ENCODE measurements at regions not wholly inside any gene's neighbourhood (a gene's known extent, or its start where the extent isn't known, plus 50 kb on each side); places are given as distances from the start of the nearest gene placed in this dataset.

DNA sequence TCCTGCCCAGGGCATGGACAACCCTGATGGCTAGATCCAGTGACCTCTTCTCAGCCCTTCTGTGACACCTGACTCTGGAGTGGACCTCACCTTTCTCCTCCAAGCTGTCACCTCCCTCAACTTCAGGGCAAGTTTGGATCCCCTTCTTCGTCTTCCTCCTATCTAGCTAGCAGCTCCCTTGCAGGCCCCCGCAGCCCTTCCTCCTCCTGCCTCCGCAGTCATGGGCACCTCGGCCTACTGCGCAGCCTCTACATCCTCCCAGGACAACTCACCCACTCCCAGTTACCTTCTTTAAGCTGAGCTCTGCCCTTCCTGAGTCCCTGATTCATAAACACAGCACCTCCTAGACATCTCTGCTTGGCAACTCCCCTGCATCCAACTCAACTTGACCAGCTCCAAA is 61.3 kb upstream of the ID3 start:
- TF ChIP-seq, protein P1, sequence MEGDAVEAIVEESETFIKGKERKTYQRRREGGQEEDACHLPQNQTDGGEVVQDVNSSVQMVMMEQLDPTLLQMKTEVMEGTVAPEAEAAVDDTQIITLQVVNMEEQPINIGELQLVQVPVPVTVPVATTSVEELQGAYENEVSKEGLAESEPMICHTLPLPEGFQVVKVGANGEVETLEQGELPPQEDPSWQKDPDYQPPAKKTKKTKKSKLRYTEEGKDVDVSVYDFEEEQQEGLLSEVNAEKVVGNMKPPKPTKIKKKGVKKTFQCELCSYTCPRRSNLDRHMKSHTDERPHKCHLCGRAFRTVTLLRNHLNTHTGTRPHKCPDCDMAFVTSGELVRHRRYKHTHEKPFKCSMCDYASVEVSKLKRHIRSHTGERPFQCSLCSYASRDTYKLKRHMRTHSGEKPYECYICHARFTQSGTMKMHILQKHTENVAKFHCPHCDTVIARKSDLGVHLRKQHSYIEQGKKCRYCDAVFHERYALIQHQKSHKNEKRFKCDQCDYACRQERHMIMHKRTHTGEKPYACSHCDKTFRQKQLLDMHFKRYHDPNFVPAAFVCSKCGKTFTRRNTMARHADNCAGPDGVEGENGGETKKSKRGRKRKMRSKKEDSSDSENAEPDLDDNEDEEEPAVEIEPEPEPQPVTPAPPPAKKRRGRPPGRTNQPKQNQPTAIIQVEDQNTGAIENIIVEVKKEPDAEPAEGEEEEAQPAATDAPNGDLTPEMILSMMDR (IDR thresholded peaks at IDR 0.05) = no peak

DNA sequence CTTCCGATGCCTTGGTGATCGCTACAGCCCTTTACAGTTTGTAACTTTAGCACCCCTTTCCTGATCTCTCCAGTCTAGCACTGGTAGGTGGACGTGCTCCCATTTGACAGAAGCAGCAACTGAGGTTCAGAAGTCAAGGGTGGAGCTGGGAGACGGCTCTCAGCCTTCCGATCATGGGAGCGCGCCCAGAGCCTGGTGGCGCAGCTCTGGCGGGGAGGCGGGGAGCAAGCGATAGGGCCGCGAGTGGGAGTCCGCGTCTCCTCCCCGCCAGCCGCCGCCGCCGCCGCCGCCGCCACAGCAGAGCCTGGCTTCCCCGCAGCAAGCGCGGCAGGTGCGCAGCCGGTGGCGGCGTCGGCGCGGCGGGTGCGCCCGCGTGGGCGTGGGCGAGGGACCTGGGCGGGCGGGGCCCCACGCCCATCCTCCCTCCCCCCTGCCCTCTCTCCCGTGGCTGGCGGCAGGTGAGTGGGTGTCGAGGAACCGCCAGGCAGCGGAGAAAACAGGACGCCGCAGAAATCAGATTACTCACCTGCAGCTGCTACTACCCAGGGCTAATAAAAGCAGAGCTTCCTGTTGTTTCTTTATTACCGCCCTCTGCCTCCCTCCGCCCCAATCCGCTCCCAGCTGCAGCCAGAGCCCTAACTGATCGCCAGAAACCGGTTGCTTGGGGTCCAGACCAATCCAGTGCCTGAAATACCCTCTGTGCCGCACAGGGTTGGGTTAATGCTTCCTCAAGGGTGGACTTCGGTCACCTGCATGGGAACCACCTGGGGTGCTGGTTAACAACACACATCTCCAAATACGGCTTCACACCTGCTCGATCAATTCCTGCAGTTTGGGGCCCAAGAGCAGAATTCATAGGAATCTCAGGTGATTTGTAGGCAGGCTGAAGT is 60.2 kb upstream of the ID3 start:
- TF ChIP-seq, protein P1 (IDR thresholded peaks at IDR 0.05) = no peak

DNA sequence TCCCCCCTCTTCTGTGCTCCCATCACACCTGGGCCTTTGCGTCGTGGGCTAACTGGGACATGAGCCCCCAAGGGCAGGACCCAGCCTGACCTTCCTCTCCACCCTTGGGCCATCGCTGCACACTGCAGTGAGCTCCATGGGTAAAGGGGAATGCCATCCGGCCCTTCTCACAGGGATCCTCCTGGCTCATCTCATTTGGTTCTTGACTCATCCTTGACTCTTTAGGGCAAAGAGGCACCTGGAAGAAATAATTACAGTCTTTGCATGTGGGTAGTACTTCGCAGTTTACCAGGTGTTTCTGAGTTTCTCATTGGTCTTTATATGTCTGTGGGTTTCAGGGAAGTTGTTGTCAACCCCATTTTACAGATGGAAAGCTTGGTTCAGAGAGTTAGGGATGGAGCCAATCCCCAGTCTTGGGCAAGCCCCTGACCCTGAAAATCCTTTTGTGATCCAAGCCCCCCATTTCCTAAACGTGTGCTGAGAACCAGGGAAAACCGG is 59.3 kb upstream of the ID3 start:
- TF ChIP-seq, protein P1 (IDR thresholded peaks at IDR 0.05) = no peak

- TF ChIP-seq, protein P1 (IDR thresholded peaks at IDR 0.05) = no peak
Observed at GRCh38 chr1:23617084-23617521, 57.8 kb upstream of the ID3 start.

DNA sequence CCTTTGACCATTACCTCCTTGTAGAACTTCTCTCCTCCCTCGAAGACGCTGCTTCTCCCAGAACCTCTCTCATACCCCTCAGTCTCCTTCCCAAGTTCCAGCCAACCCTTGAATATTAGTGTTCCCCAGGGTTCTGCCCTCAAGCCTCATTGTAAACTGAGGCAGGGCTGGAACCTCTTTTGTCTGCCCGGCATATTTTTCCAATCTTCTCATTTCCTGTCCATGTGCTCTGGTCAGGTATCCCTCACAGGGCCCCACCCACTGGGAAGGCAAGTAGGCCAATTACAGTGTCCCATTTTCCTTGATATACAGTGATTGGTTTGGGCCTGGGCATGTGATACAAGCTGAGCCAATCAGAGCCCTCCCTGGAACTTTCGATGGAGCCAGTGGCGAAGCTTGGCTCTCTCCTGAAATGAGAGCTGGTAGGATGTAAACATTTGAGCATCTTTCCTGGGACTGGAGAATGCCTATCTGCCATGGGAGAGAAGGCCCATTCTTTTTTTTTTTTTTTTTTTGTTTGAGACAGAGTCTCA is 57.1 kb upstream of the ID3 start:
- TF ChIP-seq, protein P1 (IDR thresholded peaks at IDR 0.05) = no peak

DNA sequence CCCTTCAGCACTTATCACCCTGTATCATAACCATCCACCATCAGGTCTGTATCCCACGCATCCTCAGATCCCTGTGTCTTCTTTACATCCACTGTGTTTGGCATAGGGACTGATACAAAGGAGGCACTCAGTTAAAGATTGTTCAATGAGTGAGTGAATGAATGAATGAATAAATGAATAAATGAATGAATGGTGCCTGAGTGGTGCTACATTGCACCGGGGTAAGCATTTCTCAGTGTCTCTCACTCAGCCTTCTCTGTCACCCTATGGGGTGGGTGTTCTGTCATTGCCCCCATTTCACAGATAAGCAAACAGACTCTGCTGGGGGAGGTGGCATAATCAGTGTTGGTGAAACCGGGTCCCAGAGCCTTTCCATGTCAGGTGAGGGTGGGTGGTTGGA is 56.6 kb upstream of the ID3 start:
- TF ChIP-seq, protein P1 (IDR thresholded peaks at IDR 0.05) = no peak

- TF ChIP-seq, protein P1 (IDR thresholded peaks at IDR 0.05) = no peak
Observed at GRCh38 chr1:23615423-23615822, 56.1 kb upstream of the ID3 start.

Measured in LNCAP (cell line).